ENCODE measurements at regions not wholly inside any gene's neighbourhood (a gene's known extent, or its start where the extent isn't known, plus 50 kb on each side); places are given as distances from the start of the nearest gene placed in this dataset.

- H4K20me1 ChIP-seq (ENCODE audit: insufficient read depth, low read length), result no peaks in the 10 kb centered on the region
- no peak for DNase-seq
- no peak for TF ChIP-seq CTCF (IDR thresholded peaks at IDR 0.05)
- no peaks in the 10 kb centered on the region for H3K79me2 ChIP-seq (ENCODE audit: insufficient read depth, low read length)
- no peak overlapping the region for H2AFZ ChIP-seq (ENCODE audit: insufficient read depth, low read depth, low read length, poor library complexity, severe bottlenecking)
- no peaks in the 10 kb centered on the region for H3K36me3 ChIP-seq (replicated peaks in 1 of 2; ENCODE audit: control insufficient read depth in 1 of 2, insufficient read depth in 2 of 2, low read length in 2 of 2)
- no peak overlapping the region for H3K9ac ChIP-seq (ENCODE audit: insufficient read depth, low read length, poor library complexity, severe bottlenecking)
- no peak overlapping the region for H3K27ac ChIP-seq (ENCODE audit: low read depth in 1 of 2, low read length in 2 of 2)
- Mint-ChIP-seq H3K27ac (no peak overlapping the region), H3K27me3 (ENCODE audit: low read depth in 3 of 3) (no peaks in the 10 kb centered on the region), H3K36me3 (no peaks in the 10 kb centered on the region), H3K9me3 (peaks cover 2 to 9% (median 5%) of the 10 kb centered on the region in 7 donors), H3K4me1 (peaks cover 14% of the 10 kb centered on the region), H3K4me3 (no peak overlapping the region)
- H3K27me3 ChIP-seq (ENCODE audit: control insufficient read depth in 2 of 2, insufficient read depth in 2 of 2, low read length in 2 of 2), result no peaks in the 10 kb centered on the region
- peaks cover 0 to 10% of the 10 kb centered on the region in 2 donors for H3K4me1 ChIP-seq (ENCODE audit: control insufficient read depth in 1 of 2, insufficient read depth in 2 of 2, low read length in 2 of 2)
- peaks cover 0 to 6% of the 10 kb centered on the region in 2 donors for H3K9me3 ChIP-seq (replicated peaks in 1 of 2; ENCODE audit: control insufficient read depth in 1 of 2, insufficient read depth in 1 of 2, low read length in 2 of 2)
- H3K4me3 ChIP-seq (replicated peaks in 1 of 3; ENCODE audit: low read depth in 2 of 3, low read length in 3 of 3), result no peak overlapping the region
- intact Hi-C loops (cut with micrococcal nuclease), result no loop called here
- H3K4me2 ChIP-seq (replicated peaks; ENCODE audit: extremely low read depth, low read length, poor library complexity, severe bottlenecking), result no peak overlapping the region
- WGBS (ENCODE audit: insufficient coverage), result no CpG with 5 or more reads among the region's 1 CpG
These were observed 295.3 kb upstream of the LYPLAL1 start for GRCh38 chr1:218878369-218878768.

GRCh38 chr1:218880484-218881060 lies 293.1 kb upstream of the LYPLAL1 start:
- H3K9me3 Mint-ChIP-seq, result peaks cover 5 to 11% (median 5%) of the 10 kb centered on the region in 7 donors
- no peak for TF ChIP-seq CTCF (IDR thresholded peaks at IDR 0.05)
- H3K4me3 Mint-ChIP-seq, result no peak overlapping the region
- Histone ChIP-seq H4K20me1 (ENCODE audit: insufficient read depth, low read length) (no peaks in the 10 kb centered on the region), H3K36me3 (replicated peaks in 1 of 2; ENCODE audit: control insufficient read depth in 1 of 2, insufficient read depth in 2 of 2, low read length in 2 of 2) (no peaks in the 10 kb centered on the region), H2AFZ (ENCODE audit: insufficient read depth, low read depth, low read length, poor library complexity, severe bottlenecking) (no peak overlapping the region), H3K4me1 (ENCODE audit: control insufficient read depth in 1 of 2, insufficient read depth in 2 of 2, low read length in 2 of 2) (no peaks in the 10 kb centered on the region), H3K4me2 (replicated peaks; ENCODE audit: extremely low read depth, low read length, poor library complexity, severe bottlenecking) (no peak overlapping the region), H3K27me3 (ENCODE audit: control insufficient read depth in 2 of 2, insufficient read depth in 2 of 2, low read length in 2 of 2) (no peaks in the 10 kb centered on the region), H3K4me3 (replicated peaks in 1 of 3; ENCODE audit: low read depth in 2 of 3, low read length in 3 of 3) (no peak overlapping the region), H3K27ac (ENCODE audit: low read depth in 1 of 2, low read length in 2 of 2) (no peak overlapping the region), H3K9ac (ENCODE audit: insufficient read depth, low read length, poor library complexity, severe bottlenecking) (no peak overlapping the region), H3K79me2 (ENCODE audit: insufficient read depth, low read length) (no peaks in the 10 kb centered on the region), H3K9me3 (replicated peaks in 1 of 2; ENCODE audit: control insufficient read depth in 1 of 2, insufficient read depth in 1 of 2, low read length in 2 of 2) (peaks cover 0 to 6% of the 10 kb centered on the region in 2 donors)
- H3K4me1 Mint-ChIP-seq, result no peaks in the 10 kb centered on the region
- DNase-seq, result no peak
- WGBS (ENCODE audit: insufficient coverage), result 88% methylated on average over 3 of the region's 5 CpGs
- H3K27ac Mint-ChIP-seq, result no peak overlapping the region
- H3K36me3 Mint-ChIP-seq, result no peaks in the 10 kb centered on the region
- H3K27me3 Mint-ChIP-seq (ENCODE audit: low read depth in 3 of 3), result peaks cover 0 to 2% (median 0%) of the 10 kb centered on the region in 3 donors
- intact Hi-C loops (cut with micrococcal nuclease), result no loop called here
